HG03439 (cell line): ENCODE measurements at regions not wholly inside any gene's neighbourhood (a gene's known extent, or its start where the extent isn't known, plus 50 kb on each side); places are given as distances from the start of the nearest gene placed in this dataset.
"Not testable (repeated sequence)": the region's sequence is repeated elsewhere in the genome, so short reads cannot be mapped to it uniquely, and the experiment has no call there.

Source experiments
- ATAC-seq: cut with Tn5 transposase; IDR thresholded peaks from one replicate; pipeline ENCODE4 v1.9.1; 2021; ENCODE audit warnings: mild to moderate bottlenecking, moderate library complexity; ENCODE audit not compliant: unreplicated experiment

DNA sequence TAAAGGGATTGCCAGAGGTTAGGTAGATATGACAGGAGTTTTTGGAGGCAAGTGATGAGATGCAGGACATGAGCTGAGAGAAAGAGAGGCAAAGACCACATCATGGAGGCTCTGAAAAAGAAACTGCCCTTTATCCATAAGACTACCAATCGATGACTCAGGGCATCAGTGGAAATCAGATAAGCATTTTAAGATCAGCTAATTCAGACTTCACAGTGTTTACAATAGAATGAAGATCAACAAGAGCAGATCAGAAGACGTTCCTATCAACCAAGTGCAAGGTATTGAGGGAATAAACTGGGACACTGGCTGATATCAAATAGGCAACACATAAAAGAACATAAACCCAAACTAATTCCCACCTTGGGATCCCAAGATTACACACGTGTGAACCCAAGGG lies 227.2 kb downstream of the SLCO4C1 start:
- ATAC-seq, result no peak

DNA sequence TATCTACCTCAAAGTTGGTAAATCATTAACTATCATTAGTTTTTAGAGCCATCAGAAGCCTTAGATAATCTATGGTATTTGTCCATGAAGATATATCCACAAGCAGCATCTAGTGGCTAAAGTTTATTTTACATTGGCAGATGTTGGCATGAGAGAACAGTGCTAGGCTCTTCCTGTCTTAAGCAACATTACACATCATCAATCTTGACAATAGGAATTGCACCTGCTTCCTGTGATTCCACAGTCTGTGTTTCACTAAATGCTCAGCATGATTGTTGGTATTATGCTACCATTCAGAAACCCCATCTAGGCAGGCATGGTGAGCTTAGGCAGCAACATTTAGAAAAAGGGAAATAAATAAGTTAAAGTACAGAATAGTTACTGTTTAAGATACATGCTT lies 246.6 kb downstream of the SLCO4C1 start:
- no peak for ATAC-seq

DNA sequence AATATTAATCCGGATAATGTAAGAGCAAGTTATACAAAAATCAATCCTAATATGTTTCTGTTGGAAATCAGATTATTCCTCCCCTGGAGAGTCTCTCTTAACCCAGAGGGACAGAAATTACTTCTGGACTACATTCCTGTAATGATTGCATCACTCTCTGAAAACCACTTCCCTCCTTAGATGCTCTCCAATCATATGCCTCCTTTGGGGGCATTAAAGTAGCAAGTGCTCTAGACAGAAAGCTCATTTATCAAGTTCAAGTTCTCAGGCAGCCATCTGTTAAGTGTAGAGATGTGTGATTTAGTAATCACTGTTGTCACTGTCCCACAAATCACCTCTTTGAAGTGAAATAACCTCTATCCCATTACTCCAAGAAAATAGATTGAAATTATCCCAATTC lies 247.1 kb downstream of the SLCO4C1 start:
- no peak for ATAC-seq

DNA sequence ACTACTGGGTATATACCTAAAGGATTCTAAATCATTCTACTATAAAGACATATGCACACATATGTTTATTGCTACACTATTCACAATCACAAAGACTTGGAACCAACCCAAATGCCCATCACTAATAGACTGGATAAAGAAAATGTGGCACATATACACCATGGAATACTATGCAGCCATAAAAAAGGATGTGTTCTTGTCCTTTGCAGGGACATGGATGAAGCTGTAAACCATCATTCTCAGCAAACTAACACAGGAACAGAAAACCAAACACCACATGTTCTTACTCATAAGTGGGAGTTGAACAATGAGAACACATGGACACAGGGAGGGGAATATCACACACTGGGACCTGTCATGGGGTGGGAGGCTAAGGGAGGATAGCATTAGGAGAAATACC lies 249.0 kb downstream of the SLCO4C1 start:
- not testable (repeated sequence) for ATAC-seq

DNA sequence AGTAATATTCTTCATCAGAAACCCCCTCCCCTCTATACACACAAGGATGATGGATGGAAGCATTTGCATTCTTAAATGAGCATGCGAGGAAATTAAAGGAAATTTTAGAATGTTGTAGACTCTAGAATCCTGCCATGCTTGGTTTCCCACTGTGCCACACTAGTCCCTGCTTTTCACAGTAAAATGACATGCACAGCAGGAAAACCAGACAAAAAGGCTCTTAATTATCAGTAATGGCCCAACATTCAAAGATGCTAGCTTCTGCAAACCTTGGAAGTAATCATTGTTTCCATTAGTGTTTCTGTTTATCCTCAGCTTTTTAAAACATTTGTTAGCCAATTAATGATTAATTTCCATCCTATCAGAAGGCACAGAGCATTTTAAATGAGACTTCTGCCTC lies 255.8 kb downstream of the SLCO4C1 start:
- ATAC-seq, result no peak

DNA sequence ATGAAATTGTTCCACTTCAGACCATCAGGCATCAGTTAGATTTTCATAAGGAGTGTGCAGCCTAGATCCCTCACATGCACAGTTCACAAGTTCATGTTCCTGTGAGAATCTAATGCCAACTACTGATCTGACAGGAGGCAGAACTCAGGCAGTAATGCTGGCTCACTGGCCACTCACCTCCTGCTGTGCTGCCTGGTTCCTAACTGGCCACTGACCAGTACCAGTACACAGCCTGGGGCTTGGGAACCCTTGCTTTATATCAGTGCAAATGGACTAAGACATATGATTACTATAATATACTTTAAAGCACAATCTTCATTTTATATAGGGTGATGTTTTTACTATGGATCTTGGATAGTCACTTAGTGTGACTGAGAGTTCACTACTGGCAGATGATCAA lies 259.2 kb downstream of the SLCO4C1 start:
- ATAC-seq, result no peak

DNA sequence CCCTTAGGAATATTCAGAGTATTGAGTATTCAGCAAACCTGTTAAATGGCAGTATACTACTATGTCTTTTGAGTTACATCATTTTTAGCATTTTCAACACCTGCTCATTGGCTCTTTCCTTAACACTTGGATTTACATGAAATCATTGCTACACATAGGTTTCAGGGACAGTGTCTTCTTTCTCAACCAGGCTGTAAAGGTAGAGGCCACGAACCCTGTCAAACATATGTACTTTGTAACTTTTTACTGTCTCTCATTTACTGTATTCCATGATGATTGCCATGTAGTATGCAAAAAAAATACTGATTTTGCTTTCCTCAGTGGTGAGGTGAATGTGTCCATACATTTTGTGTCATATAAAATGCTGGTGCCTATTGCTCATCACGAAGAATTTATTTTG lies 264.4 kb downstream of the SLCO4C1 start:
- ATAC-seq, result no peak

DNA sequence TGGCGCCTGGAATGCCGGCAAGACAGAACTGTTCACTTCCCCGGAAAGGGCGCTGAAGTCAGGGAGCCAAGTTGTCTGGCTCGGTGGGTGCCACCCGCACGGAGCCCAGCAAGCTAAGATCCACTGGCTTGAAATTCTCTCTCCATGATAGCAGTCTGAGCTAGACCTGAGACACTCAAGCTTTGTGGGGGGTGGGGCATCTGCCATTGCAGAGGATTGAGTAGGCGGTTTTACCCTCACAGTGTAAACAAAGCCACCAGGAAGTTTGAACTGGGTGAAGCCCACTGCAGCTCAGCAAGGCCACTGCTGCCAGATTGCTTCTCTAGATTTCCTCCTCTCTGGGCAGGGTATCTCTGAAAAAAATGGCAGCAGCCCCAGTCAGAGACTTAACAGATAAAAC lies 277.4 kb downstream of the SLCO4C1 start:
- ATAC-seq, result no peak

DNA sequence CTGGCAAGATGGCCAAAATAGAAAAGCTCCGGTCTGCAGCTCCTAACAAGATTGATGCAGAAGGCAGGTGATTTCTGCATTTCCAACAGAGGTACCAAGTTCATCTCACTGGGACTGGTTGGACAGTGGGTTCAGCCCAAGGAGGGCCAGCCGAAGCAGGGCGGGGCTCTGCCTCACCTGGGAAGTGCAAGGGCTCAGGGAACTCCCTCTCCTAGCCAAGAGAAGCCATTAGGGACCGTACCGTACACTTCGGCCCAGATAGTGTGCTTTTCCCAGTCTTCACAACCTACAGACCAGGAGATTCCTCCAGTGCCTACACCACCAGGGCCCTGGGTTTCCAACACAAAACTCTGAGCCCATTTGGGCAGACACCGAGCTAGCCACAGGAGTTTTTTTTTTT lies 277.8 kb downstream of the SLCO4C1 start:
- no peak for ATAC-seq

DNA sequence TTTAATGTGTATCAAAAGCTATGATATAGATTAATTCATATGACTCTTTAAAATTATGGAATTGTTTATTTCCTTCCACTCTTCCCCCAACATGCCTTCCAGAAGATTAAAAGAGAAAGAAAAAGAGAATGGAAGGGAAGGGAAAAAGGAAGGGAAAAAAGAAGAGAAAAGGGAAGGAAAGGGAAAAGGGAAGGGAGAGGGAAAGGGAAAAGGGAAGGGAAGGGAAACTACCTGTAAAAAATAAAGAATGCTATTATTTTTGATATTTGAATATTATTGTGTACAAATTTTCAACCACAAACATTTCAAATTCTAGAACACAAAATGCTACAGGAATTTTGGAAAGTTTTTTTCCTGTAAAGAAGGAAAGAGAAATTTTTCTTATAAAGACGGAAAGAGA lies 281.7 kb downstream of the SLCO4C1 start:
- ATAC-seq, result no peak

DNA sequence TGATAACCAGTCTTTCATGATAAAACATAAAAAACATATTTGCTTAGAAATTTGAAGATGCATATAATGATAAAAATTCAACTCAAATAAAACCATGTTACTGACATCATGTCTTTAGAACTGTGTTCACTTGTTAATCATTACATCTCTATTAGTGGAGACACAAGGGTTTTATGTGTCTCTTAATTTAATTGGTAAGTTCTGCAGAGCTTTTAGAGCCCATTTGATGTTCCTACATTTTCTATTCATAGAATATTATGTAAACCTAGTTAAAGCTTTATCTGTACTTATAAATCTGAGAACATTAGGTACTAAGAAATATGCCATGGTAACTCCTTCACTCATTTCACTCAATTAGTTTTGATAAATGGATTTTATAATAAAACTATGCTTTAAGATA lies 285.4 kb downstream of the SLCO4C1 start:
- no peak for ATAC-seq

DNA sequence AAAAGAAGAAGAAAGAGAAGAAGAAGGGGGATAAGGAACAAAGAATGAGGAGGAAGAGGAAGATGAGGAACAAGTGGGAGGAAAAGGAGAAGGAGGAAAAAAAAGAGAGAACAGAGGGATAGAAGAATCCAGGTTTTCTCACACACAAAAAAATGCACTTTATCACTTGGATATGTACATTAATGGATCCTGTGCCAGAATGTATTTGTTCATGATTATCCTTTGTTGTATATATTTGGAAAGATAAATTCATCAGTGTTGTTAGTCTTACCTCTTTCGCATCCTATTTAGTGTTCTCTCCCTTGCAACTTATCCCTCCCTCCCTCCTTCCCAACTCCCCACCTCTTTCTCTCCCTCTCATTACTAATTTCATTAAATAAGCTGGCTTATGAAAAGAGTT lies 298.8 kb downstream of the SLCO4C1 start:
- no peak for ATAC-seq

DNA sequence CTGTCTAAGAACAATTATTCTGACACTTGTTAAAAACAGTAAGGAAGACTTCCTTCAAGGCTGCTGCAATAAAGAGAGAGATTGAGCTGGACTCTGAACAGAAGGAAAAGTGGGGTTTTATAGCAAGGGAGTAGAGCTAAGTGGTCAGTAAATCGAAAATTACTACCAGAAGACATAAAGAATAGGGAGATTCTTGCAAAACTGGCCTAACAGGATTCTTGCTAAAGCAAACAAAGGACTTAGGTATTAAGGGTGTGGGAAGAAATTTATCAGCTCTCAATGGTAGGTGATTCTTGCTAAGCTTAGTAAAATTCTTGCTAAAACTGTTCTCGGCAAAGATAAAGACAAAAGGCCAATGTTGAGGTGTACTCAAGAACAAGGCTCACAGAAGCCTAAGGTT lies 300.5 kb downstream of the SLCO4C1 start:
- no peak for ATAC-seq

DNA sequence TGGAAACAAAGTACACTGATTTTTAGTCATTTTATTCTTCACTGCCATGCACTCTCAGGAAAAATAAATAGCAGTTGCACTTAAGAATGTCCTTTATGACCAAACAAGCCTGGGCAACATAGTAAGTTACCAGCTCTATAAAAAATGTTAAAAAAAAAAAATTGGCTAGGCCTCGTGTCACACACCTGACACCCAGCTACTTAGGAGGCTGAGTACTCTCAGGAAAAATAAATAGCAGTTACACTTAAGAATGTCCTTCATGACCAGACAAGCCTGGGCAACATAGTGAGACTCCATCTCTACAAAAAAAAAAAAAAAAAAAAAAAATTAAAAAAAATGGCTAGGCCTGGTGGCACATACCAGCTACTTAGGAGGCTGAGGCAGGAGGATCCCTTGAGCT lies 304.6 kb downstream of the SLCO4C1 start:
- no peak for ATAC-seq

DNA sequence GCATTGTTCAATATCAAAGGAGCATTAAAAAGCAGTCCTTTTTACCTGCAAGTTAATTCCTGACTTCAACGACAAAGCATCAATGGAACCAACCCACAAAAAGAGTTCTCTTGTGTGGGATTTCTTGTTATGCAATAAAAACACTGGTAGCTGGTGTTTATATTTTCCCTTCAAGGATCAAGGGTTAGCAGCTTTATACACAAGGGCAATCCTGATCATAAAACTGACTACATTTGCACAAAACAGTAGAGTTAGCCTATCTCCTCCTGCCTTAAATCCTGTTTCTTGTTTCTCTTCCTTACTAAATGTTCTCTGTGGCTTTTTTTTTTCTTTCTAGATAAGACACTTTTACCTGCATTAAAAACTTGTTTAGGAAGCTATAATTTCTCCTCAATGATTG lies 306.4 kb downstream of the SLCO4C1 start:
- no peak for ATAC-seq

DNA sequence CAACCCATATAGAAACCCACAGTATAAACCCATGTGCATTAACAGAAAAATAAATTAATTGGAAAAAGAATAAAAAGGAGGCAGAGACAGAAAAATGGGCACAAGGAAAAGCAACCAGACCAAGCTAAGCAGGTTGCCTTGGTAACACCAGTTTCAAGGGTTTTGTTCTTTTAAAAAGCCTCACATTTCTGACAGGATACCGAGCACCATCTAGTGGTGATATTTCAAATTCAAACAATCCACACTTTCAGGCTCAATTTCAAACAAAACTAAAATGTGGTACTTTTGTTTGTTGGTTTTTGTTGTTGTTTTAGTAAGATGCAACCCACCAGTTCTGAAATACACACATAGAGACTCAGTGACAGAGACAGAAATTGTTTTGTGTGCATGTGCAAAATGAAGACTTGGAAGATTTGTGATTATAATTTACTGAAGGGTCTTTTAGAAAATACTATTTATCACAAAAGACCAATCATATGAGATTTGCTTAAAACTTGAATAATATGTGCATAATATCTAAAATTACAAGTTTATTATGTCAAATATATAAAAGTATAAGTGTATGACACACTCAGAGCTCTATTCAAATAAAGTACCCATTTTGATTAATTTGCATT lies 318.2 kb downstream of the SLCO4C1 start:
- ATAC-seq, result peak; percentile 91

DNA sequence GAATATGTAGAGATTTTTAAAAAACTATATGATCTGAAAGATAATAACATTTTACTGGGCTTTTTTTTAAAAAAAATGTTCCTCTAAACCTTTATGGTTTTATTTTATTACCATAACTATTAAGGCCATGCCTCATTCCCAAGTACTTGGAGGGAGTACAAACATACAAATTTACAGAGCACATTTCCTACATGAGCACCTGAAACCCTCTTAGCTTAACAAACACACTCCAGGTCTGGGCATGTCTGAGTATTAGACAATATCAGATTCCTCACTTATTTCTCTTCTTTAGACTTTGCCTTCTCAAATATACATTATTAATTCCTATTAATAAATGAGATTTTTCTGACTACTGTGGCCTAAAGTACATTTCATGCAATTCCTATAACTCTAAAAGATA lies 319.2 kb downstream of the SLCO4C1 start:
- no peak for ATAC-seq

DNA sequence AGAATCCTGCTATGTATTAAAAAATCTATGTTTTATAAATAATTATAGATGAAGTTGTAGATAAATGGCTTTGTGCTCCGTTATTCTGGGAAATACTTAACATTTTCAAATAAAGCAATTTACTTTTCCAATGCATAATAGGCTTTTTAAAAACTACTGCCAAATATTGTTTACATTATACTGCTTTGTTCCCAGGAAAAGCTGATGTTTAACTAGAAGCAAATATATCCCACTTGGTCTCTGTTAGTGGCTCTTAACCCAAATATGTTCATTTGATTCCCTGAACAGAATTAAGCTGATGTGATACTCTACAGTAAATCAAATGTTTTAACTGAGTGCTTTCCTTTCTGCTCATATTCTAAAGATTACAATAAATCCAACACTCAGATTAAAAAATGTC lies 326.3 kb downstream of the SLCO4C1 start:
- ATAC-seq, result no peak

DNA sequence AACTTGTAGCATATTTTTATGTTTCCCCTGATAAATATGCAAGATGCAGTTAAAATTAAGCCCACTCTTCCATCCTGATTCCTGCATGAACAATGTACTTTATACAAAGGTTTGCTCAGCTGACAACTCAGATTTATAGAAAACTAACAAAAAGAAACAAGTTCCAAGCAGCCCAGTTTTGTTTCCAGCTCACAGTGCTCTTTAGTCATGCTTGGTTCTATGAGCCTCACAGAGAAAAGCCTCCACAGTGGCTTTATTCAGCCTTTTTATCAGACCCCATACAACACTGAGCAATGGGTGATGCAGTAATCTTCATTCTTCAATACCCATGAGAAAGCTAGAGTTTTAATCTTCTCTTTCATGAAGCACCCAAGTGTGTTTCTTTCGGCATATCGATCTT lies 329.6 kb downstream of the SLCO4C1 start:
- ATAC-seq, result no peak

DNA sequence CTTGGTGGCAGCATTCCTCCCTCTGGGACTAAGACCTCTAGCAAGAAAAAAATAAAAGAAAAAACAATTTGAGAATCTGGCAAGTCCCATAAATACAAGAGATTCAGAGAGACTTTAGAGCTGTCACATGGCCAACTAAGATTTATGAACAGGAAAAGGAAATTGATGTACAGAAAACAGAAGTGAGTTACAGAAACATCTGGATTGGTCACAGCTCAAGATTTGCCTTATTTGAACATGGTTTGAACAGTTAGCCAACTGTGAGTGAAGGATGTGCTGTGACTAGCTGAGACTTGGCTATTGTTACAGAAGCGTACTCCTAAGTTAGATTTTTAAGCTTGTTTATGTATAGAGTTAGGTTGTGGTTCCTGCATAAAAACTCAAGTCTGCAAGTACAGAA lies 340.2 kb downstream of the SLCO4C1 start:
- ATAC-seq, result no peak

DNA sequence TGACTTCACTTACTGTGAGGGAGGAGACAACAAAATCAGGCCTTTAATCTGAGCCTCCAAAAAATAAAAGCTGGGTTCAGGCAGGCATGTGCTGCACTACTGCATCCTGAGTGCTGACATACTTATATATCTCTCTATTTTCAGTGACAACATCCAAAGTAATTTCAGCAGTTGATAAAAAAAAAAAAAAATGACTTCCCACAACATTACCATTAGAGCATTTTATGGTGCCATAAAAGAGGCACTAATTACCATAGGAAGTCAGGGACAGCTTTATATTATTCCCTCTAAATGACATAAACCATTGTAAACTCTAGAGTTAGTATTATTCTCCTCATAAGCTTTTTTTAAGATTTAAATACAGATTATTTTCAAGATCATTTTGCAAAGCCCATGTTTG lies 346.1 kb downstream of the SLCO4C1 start:
- no peak for ATAC-seq

DNA sequence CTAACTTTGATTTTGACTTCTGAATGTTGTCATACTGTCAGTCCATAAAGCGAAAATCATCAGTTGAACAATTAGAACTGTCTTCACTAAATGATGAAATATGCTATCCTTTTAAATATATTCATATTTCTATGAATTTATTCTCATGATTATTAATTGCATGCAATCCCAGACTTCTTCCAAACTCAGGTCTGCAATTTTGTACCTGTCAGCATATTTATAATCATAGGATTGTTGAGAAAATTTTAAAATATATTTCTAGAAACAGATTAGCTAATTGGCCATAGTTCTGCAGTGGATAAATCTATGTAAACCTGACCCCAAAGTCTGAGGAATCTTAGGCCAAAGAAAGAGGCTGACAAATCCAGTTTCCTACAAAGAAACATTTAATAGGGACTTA lies 347.5 kb downstream of the SLCO4C1 start:
- ATAC-seq, result no peak

DNA sequence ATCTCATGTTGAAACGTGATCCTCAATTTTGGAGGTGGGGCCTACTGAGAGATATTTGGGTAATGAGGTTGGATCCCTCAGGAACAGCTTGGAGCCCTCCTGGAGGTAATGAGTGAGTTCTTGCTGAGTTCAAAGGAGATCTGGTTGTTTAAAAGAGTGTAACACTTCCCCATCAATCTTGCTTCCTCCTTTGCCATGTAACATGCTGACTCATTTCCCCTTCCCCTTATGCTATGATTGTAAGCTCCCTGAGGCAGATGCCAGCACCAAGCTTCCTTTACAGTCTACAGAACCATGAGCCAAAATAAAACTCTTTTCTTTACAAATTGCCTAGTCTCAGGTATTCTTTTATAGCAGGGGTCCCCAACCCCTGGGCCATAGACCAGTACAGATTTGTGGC lies 352.3 kb downstream of the SLCO4C1 start:
- no peak for ATAC-seq
